ENCODE measurements at regions not wholly inside any gene's neighbourhood (a gene's known extent, or its start where the extent isn't known, plus 50 kb on each side); places are given as distances from the start of the nearest gene placed in this dataset.
A peak's percentile ranks its signal among the peaks of the same experiment; 100 is the strongest.

DNA sequence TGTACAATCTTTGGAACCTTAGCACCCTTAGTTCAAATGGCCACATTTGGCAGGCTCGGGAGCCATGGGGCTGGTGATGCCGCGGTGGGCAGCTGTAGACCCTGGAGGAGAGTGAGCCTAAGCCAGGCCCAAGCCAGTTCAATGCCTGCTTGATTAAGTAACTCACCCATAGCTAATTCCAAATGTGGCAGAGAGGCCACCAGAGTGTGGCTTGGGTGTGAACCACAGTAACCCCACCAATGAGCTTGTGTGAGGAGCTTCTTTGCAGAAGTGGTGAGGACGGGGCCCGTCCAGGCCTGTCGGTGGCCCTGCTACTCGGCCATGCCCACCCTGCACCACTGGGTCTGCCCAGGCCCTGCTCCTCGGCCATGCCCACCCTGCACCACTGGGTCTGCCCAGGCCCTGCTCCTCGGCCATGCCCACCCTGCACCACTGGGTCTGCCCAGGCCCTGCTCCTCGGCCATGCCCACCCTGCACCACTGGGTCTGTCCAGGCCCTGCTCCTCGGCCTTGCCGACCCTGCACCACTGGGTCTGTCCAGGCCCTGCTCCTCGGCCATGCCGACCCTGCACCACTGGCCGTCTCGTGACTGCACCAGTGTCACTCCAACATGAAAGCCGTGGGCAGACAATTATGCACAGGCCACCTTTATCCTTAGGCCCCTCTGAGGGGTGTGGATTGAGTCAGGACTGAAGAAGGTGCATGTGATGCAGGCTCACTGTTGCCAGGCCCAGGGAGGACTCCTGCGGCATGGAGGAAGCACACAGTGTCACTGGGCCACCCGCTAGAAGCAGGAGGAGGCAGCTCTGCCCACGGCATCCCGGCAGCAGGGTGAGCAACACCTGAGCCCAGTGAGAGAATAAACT, 75.4 kb downstream of the MRPL36 start:
- DNase-seq = no peak
- Histone ChIP-seq H3K4me1 (replicated peaks; ENCODE audit: insufficient read depth) (no peaks in the 10 kb centered on the region), H3K4me2 (no peak overlapping the region), H4K20me1 (ENCODE audit: insufficient read depth) (no peaks in the 10 kb centered on the region; the same call in 1 of the 2 replicates), H3K9me3 (ENCODE audit: insufficient read depth, low read depth) (peaks cover 6% of the 10 kb centered on the region), H3K9me2 (ENCODE audit: insufficient read depth) (no peaks in the 10 kb centered on the region), H3K4me3 (no peak overlapping the region), H3F3A (ENCODE audit: insufficient read depth, low read depth) (no peaks in the 10 kb centered on the region), H3K36me3 (ENCODE audit: low read depth) (no peaks in the 10 kb centered on the region), H3K27me3 (ENCODE audit: insufficient read depth, low read depth) (peaks cover 98% of the 10 kb centered on the region), H3K79me2 (ENCODE audit: low read depth) (no peaks in the 10 kb centered on the region), H3K27ac (no peak overlapping the region), H2AFZ (no peak overlapping the region)
- CTCF ChIA-PET = no interaction called here
- intact Hi-C loops (cut with micrococcal nuclease; ENCODE audit: unreplicated experiment) = no loop called here
- peak; percentile 91; the same call in 1 of the 2 replicates for TF ChIP-seq EZH2 (IDR thresholded peaks at IDR 0.05; ENCODE audit: low read depth)
- TF ChIP-seq, protein P1, sequence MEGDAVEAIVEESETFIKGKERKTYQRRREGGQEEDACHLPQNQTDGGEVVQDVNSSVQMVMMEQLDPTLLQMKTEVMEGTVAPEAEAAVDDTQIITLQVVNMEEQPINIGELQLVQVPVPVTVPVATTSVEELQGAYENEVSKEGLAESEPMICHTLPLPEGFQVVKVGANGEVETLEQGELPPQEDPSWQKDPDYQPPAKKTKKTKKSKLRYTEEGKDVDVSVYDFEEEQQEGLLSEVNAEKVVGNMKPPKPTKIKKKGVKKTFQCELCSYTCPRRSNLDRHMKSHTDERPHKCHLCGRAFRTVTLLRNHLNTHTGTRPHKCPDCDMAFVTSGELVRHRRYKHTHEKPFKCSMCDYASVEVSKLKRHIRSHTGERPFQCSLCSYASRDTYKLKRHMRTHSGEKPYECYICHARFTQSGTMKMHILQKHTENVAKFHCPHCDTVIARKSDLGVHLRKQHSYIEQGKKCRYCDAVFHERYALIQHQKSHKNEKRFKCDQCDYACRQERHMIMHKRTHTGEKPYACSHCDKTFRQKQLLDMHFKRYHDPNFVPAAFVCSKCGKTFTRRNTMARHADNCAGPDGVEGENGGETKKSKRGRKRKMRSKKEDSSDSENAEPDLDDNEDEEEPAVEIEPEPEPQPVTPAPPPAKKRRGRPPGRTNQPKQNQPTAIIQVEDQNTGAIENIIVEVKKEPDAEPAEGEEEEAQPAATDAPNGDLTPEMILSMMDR (conservative IDR thresholded peaks at IDR 0.05) = no peak
- no TSS peak for BruUV-seq (replicated peaks)
- POLR2A ChIA-PET (ENCODE audit: unreplicated experiment) = interaction anchor here (0.7 kb wide), 1 partner anchor 55 kb away, joined by 7 read pairs; no protein-coding TSS in a partner anchor

DNA sequence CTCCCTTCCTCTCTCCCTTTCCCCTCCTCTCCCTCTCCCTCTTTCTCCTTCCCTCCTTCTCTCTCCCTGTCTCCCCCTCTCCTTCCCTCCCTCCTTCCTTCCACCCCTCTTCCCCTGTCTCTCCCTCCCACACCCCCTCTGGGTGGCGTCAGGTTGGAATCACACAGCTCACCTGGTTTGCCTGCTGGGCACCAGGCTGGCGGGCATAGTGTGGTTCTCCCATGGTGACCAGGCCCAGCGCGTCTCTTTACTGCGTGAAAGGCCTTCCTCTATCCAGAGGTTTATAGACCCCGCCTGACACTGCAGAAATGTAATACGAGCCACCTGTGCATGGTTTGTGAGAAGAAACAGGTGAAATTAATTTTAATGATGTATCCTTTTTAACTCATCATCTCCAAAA, 76.2 kb downstream of the MRPL36 start:
- TF ChIP-seq, protein P1 (conservative IDR thresholded peaks at IDR 0.05) = no peak
- no peak for TF ChIP-seq EZH2 (IDR thresholded peaks at IDR 0.05; ENCODE audit: low read depth)
- no peak overlapping the region for H3K4me2 ChIP-seq
- intact Hi-C loops (cut with micrococcal nuclease; ENCODE audit: unreplicated experiment) = no loop called here
- H3K9me2 ChIP-seq (ENCODE audit: insufficient read depth) = no peaks in the 10 kb centered on the region
- H3K9me3 ChIP-seq (ENCODE audit: insufficient read depth, low read depth) = peaks cover 13% of the 10 kb centered on the region
- no peaks in the 10 kb centered on the region; the same call in 1 of the 2 replicates for H4K20me1 ChIP-seq (ENCODE audit: insufficient read depth)
- H3K27ac ChIP-seq = no peak overlapping the region
- CTCF ChIA-PET = no interaction called here
- H2AFZ ChIP-seq = no peak overlapping the region
- H3K79me2 ChIP-seq (ENCODE audit: low read depth) = no peaks in the 10 kb centered on the region
- DNase-seq = no peak
- H3K4me3 ChIP-seq = no peak overlapping the region
- H3K4me1 ChIP-seq (replicated peaks; ENCODE audit: insufficient read depth) = no peaks in the 10 kb centered on the region
- no peaks in the 10 kb centered on the region for H3F3A ChIP-seq (ENCODE audit: insufficient read depth, low read depth)
- peaks cover 98% of the 10 kb centered on the region for H3K27me3 ChIP-seq (ENCODE audit: insufficient read depth, low read depth)
- no peaks in the 10 kb centered on the region for H3K36me3 ChIP-seq (ENCODE audit: low read depth)
- POLR2A ChIA-PET (ENCODE audit: unreplicated experiment) = interaction anchor here (0.7 kb wide), 1 partner anchor 55 kb away, joined by 7 read pairs; no protein-coding TSS in a partner anchor
- no TSS peak for BruUV-seq (replicated peaks)

DNA sequence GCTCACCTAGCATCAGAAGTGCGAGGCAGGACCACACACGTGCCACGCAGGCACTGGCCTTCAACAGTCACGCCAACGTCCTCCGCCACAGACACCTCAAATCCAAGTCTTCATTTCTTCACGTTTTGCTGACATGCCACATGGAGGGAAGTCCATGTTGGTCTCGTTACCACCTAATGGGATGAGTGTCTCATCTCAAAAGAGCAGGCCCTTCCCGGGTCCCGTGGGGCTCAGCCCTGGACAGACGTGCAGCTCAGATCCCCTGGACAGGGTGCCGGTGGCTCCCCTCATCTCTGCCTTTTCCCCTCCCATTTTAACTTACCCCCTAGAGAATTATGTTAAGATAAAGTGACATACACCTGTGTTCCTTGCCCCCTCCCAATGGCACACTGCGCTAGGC, 76.8 kb downstream of the MRPL36 start:
- DNase-seq = no peak
- Histone ChIP-seq H4K20me1 (ENCODE audit: insufficient read depth) (no peaks in the 10 kb centered on the region; the same call in 1 of the 2 replicates), H3K36me3 (ENCODE audit: low read depth) (no peaks in the 10 kb centered on the region), H3K27ac (no peak overlapping the region), H3K79me2 (ENCODE audit: low read depth) (no peaks in the 10 kb centered on the region), H3K4me2 (no peak overlapping the region), H3K4me3 (no peak overlapping the region), H2AFZ (no peak overlapping the region), H3K9me2 (ENCODE audit: insufficient read depth) (no peaks in the 10 kb centered on the region), H3K9me3 (ENCODE audit: insufficient read depth, low read depth) (peaks cover 19% of the 10 kb centered on the region), H3K4me1 (replicated peaks; ENCODE audit: insufficient read depth) (no peaks in the 10 kb centered on the region), H3F3A (ENCODE audit: insufficient read depth, low read depth) (no peaks in the 10 kb centered on the region), H3K27me3 (ENCODE audit: insufficient read depth, low read depth) (peaks cover 97% of the 10 kb centered on the region)
- intact Hi-C loops (cut with micrococcal nuclease; ENCODE audit: unreplicated experiment) = no loop called here
- POLR2A ChIA-PET (ENCODE audit: unreplicated experiment) = no interaction called here
- CTCF ChIA-PET = no interaction called here
- TF ChIP-seq, protein P1 (conservative IDR thresholded peaks at IDR 0.05) = no peak
- TF ChIP-seq EZH2 (IDR thresholded peaks at IDR 0.05; ENCODE audit: low read depth) = no peak
- BruUV-seq (replicated peaks) = no TSS peak

All from PC-9 (cell line).